NT2/D1 (cell line): ENCODE measurements at regions not wholly inside any gene's neighbourhood (a gene's known extent, or its start where the extent isn't known, plus 50 kb on each side); places are given as distances from the start of the nearest gene placed in this dataset.

Experiments used
- DNase-seq: peaks from one replicate; pipeline ENCODE4 v3.0.0-alpha.2; 2011; ENCODE audit warnings: low read depth, low spot score
- H3K27me3 ChIP-seq: 2 replicates; pipeline ENCODE4 v1.6.0; 2011; ENCODE audit warnings: mild to moderate bottlenecking; ENCODE audit not compliant: insufficient read length, insufficient read depth
- H3K36me3 ChIP-seq: 2 replicates; pipeline ENCODE4 v1.6.1; 2011; ENCODE audit warnings: mild to moderate bottlenecking, low read length, mixed read lengths; ENCODE audit not compliant: insufficient read depth, insufficient read length
- H3K4me1 ChIP-seq: 2 replicates; pipeline ENCODE4 v1.5.1; 2011; ENCODE audit not compliant: insufficient read depth, insufficient read length
- H3K4me3 ChIP-seq: 2 replicates; pipeline ENCODE4 v1.5.1; 2011; ENCODE audit warnings: low read depth; ENCODE audit not compliant: insufficient read length
- H3K9ac ChIP-seq: 2 replicates; pipeline ENCODE4 v1.6.0; 2011; ENCODE audit warnings: low read depth; ENCODE audit not compliant: insufficient read length
- H3K9me3 ChIP-seq: 2 replicates; pipeline ENCODE4 v1.5.1; 2011; ENCODE audit warnings: mild to moderate bottlenecking, low read length; ENCODE audit not compliant: insufficient read depth
- SUZ12 ChIP-seq: IDR thresholded peaks from 2 replicates; pipeline ENCODE4 v1.6.1; 2011; ENCODE audit not compliant: insufficient read length, insufficient read depth; ENCODE audit errors: extremely low read depth
- YY1 ChIP-seq: IDR thresholded peaks from 2 replicates; pipeline ENCODE4 v1.6.1; 2011; ENCODE audit not compliant: insufficient read length, insufficient read depth
- ZNF274 ChIP-seq: IDR thresholded peaks from 2 replicates; pipeline ENCODE4 v1.6.1; 2011; ENCODE audit warnings: mild to moderate bottlenecking, low read depth, low read length

DNA sequence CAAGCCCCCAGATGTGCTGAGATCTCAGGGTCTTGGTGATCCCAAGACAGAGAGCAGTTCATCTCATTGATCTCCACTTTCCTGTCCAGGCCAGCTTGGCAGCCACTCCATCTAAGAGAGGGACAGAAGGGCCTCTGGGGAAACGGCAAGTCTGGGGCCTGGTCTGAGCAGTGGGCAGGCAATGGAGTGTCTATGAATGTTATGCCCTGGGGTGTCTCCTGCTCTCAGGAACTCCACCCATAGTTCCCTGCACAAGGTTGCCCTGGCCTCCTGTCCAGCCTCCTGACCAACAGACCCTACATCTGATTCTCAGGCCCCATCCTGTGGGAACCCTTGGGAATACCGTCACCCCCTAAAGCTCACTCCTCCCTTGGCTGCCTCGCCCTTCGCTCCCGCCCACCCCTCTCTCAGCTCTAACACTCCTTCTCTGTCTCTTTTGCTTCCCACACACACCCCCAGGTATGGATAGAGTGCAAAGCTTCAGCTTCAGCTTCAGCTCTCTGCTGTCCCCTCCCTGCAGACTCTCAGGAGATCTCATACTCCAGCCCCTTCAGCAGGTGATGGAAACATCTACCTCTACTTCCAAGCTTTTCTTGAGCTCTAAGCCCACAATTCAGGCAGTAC is 83.0 kb downstream of the HIF1AN start:
- H3K27me3 ChIP-seq = no peaks in the 10 kb centered on the region
- DNase-seq = no peak
- no peaks in the 10 kb centered on the region for H3K36me3 ChIP-seq
- no peak overlapping the region for H3K4me3 ChIP-seq
- no peak overlapping the region for H3K9ac ChIP-seq
- H3K9me3 ChIP-seq = no peaks in the 10 kb centered on the region
- no peaks in the 10 kb centered on the region for H3K4me1 ChIP-seq
- TF ChIP-seq SUZ12 = no peak
- no peak for TF ChIP-seq ZNF274
- TF ChIP-seq YY1 = no peak

DNA sequence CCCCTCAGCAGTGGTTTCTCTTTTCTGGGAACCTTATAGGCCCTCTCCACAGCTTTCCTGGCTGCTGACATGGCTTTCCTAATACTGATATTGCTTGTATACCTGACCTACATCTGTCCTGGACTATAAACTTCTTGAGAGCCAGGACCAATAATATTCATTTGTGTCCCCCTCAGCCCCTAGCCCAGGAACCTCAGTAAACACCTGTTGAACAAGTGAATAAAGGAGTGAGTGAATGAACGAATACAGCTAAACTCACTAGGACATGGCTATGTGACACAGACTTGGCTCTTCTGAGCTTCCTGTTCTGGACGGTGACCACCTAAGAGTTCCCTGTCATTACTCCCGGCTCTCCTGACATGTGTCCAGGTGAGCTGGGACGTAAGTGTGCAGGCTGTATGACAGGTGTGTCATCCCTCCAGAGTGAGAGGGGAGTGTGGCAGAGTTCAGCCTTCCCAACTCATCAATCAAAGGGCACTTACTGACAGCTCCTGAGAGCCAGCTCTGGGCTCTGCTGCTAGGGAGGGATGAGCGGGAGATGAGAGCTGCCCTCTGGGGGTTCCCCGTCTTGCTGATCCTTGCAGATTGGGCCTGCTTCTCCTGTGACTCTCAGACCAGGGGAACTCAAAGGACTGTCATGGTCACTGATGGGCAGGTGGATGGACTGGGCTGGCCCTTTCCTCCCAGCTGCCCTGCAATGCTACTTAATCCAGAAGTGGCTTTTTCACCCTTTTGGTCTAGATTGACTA is 84.5 kb downstream of the HIF1AN start:
- no peaks in the 10 kb centered on the region for H3K27me3 ChIP-seq
- DNase-seq = no peak
- H3K9ac ChIP-seq = no peak overlapping the region
- no peaks in the 10 kb centered on the region for H3K4me1 ChIP-seq
- H3K4me3 ChIP-seq = no peak overlapping the region
- no peaks in the 10 kb centered on the region for H3K36me3 ChIP-seq
- TF ChIP-seq YY1 = no peak
- H3K9me3 ChIP-seq = no peaks in the 10 kb centered on the region

DNA sequence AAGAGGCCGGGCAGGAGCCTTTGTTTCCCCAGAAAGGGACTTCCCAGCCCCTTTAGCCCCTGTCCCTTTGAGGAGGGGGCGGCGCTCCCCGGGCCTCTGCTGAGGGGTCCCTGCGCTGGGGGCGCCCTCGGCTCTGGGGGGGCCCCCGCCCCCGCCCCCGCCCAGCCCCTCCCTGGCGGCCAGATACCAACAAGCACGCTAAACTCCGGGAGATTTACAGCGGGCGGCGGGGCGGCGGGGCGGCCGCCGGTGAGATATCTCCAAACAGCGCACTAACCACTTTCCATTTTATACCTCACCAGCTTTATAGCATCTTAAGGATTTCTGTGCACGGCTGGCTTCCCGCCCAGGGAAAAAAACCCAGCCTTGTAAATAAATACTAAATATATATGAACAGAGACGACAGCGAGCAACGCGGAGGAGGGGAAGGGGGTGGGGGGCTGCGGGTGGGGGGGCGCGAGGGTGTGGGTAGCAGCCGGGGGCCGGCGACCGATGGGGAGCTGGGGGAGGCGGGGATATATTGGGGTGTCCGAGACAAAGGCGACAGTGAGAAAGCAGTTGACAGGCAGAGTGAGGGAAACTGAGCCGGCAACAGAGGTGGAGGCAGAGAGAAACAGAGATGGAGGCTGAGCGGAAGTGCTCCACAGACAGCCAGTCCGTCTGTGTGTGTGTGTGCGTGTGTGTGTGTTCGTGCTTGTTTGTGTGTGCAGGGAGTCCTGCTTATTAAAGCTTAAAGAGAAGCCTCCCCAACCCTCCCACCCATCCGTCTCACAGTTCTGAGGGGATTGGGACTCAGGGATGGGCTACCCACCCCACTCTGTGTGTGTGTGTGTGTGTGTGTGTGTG is 85.8 kb downstream of the HIF1AN start:
- H3K27me3 ChIP-seq = no peaks in the 10 kb centered on the region
- TF ChIP-seq YY1 = no peak
- TF ChIP-seq SUZ12 = no peak
- no peak for TF ChIP-seq ZNF274
- H3K9ac ChIP-seq = no peak overlapping the region
- H3K36me3 ChIP-seq = no peaks in the 10 kb centered on the region
- no peak overlapping the region for H3K4me3 ChIP-seq
- no peak for DNase-seq
- no peaks in the 10 kb centered on the region for H3K9me3 ChIP-seq
- no peaks in the 10 kb centered on the region for H3K4me1 ChIP-seq

DNA sequence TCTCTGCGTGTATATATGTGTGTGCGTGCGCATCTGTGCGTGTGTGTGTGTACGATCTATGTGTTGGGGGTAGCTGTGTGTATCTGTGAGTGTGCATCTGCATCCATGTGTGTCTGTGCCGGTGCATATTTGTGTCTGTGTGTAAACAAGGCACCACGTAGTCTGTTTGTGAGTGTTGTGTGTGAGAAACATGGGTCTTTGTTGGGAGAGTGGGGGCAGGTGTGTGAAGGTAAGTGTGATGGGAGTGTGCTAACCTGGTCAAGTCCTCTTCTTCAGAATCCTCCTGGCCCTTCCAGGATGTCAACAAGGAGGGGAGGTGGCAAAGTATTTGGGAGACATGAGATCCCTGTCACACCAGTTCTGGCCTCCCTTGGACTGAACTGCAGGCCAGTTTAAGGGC is 87.2 kb downstream of the HIF1AN start:
- no peaks in the 10 kb centered on the region for H3K27me3 ChIP-seq
- no peaks in the 10 kb centered on the region for H3K4me1 ChIP-seq
- no peak for DNase-seq
- TF ChIP-seq SUZ12 (no peak), ZNF274 (no peak), YY1 (no peak)
- H3K9me3 ChIP-seq = no peaks in the 10 kb centered on the region
- H3K9ac ChIP-seq = no peak overlapping the region
- H3K36me3 ChIP-seq = no peaks in the 10 kb centered on the region
- H3K4me3 ChIP-seq = no peak overlapping the region

DNA sequence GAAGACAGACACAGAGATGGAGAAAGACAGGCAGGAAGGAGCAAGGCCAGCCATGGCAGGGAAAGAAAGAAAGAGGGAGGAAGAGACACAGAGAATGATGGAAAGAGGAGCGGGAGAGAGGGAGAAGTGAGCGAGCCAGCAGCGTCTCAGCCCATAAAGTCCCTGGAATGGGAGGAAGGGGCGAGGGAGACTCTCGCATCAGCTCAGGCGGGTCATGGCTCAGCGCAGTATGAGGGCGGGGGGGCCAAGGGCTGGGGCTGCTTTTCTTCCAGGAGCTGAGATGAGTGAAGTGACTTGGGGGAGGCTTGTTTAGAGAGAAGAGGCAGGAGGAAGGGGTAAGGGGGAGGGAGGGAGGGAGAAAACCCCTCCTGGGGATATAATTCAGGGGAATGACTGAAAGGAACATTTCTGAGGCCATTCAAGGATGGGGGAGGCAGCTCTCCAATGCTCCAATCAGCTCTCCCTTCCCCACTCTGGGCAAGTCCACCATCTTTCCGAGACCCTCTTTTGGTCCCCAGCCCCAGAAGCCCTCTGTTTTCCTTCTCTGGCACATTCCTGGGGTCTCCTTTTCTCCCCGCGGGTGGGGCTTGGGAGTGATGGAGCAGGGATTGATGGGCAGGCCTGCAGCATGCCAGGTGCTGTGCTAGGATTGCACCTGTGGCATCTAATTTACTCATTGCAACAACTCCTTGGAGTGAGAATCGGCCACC is 87.9 kb downstream of the HIF1AN start:
- H3K9me3 ChIP-seq = no peaks in the 10 kb centered on the region
- no peaks in the 10 kb centered on the region for H3K4me1 ChIP-seq
- H3K4me3 ChIP-seq = no peak overlapping the region
- no peak overlapping the region for H3K9ac ChIP-seq
- no peak for DNase-seq
- H3K27me3 ChIP-seq = no peaks in the 10 kb centered on the region
- TF ChIP-seq ZNF274 (no peak), SUZ12 (no peak), YY1 (no peak)
- no peaks in the 10 kb centered on the region for H3K36me3 ChIP-seq

DNA sequence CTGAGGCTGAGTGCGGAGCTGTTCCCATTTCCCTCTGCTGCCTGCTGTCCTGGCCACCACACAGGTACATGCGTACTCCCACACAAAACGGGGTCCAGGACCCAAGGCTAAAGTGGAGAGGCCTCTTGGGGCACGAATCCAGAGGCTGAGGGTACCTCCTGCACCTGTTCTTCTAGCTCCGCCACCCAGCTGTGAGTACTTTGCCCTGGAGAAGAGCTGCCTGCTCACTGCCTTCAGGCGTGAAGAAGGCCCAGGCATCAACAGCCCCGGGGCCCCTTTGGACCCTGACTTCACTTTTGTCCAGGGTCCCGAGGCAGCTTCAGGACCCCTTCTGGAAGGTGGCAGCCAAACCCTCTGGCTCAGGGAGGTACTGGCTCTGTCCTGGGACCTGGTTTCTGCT is 88.6 kb downstream of the HIF1AN start:
- no peak overlapping the region for H3K4me3 ChIP-seq
- TF ChIP-seq YY1 (no peak), ZNF274 (no peak), SUZ12 (no peak)
- H3K9me3 ChIP-seq = no peaks in the 10 kb centered on the region
- no peaks in the 10 kb centered on the region for H3K27me3 ChIP-seq
- no peak for DNase-seq
- no peaks in the 10 kb centered on the region for H3K36me3 ChIP-seq
- no peaks in the 10 kb centered on the region for H3K4me1 ChIP-seq
- no peak overlapping the region for H3K9ac ChIP-seq

DNA sequence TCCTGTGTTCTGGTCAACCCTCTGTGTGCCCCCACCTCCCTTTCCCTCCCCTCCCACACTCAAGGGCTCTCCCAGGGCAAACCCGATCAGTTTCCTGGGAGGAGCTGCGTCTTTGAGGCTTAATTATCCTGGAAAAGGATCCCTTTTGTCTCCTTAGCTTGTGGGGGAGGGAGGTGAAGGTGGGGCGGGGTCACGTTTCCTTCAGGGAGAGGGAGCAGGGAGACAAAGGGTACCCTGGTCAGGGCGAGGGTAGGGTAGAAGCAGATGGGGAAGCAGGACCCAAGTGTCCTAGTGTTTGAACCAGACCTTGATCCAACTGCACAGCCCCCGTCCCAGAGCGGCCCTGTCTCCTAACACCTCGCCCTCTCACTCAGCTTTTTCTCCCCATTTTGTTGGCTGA is 90.1 kb downstream of the HIF1AN start:
- Histone ChIP-seq H3K36me3 (no peaks in the 10 kb centered on the region), H3K9ac (peak overlapping the region; percentile 59), H3K9me3 (no peaks in the 10 kb centered on the region), H3K4me3 (no peak overlapping the region), H3K27me3 (no peaks in the 10 kb centered on the region), H3K4me1 (no peaks in the 10 kb centered on the region)
- TF ChIP-seq YY1 = no peak
- no peak for TF ChIP-seq ZNF274
- no peak for TF ChIP-seq SUZ12
- no peak for DNase-seq
